GM23338 (cell line): ENCODE measurements at regions not wholly inside any gene's neighbourhood (a gene's known extent, or its start where the extent isn't known, plus 50 kb on each side); places are given as distances from the start of the nearest gene placed in this dataset.

ENCODE experiments used
- ATAC-seq: fragments of 200-7000 bp; cut with Tn5 transposase; 3 replicates; pipeline ENCODE4 v1.9.1; 2020
- DNase-seq: peaks from one replicate; pipeline ENCODE4 v3.0.0-alpha.2; 2015; ENCODE audit warnings: low spot score
- H2AFZ ChIP-seq: fragments of 200-600 bp; sonication (generic); 2 replicates; pipeline ENCODE4 v1.8.0; 2016; ENCODE audit warnings: antibody characterized with exemption, mild to moderate bottlenecking, moderate library complexity
- H3F3A ChIP-seq: fragments of 200-600 bp; sonication (generic); replicated peaks from 2 replicates; pipeline ENCODE4 v1.8.0; 2017; ENCODE audit warnings: antibody characterized with exemption, mixed run types, low read depth
- H3K27ac ChIP-seq: fragments of 200-600 bp; sonication (generic); 2 replicates; pipeline ENCODE4 v1.6.1; 2016; ENCODE audit warnings: low read depth
- H3K27me3 ChIP-seq: fragments of 200-600 bp; sonication (generic); 2 replicates; pipeline ENCODE4 v1.8.0; 2016; ENCODE audit warnings: mild to moderate bottlenecking, mixed run types, moderate library complexity; ENCODE audit not compliant: insufficient read depth
- H3K36me3 ChIP-seq: fragments of 200-600 bp; sonication (generic); 2 replicates; pipeline ENCODE4 v1.8.0; 2016; ENCODE audit warnings: mild to moderate bottlenecking; ENCODE audit not compliant: insufficient read depth
- H3K4me1 ChIP-seq: fragments of 200-600 bp; sonication (generic); 2 replicates; pipeline ENCODE4 v1.8.0; 2016; ENCODE audit warnings: mild to moderate bottlenecking, moderate library complexity; ENCODE audit not compliant: insufficient read depth
- H3K4me2 ChIP-seq: fragments of 200-600 bp; sonication (generic); 2 replicates; pipeline ENCODE4 v1.7.1; 2017; ENCODE audit warnings: mixed run types
- H3K4me3 ChIP-seq: fragments of 200-600 bp; sonication (generic); 2 replicates; pipeline ENCODE4 v1.6.1; 2016; ENCODE audit warnings: mixed run types
- H3K79me2 ChIP-seq: fragments of 200-600 bp; sonication (generic); replicated peaks from 2 replicates; pipeline ENCODE4 v1.8.0; 2017; ENCODE audit warnings: mild to moderate bottlenecking; ENCODE audit not compliant: insufficient read depth
- H3K9me2 ChIP-seq: fragments of 200-600 bp; sonication (generic); 2 replicates; pipeline ENCODE4 v1.8.0; 2017; ENCODE audit not compliant: insufficient read depth
- H4K20me1 ChIP-seq: fragments of 200-600 bp; sonication (generic); replicated peaks from 2 replicates; pipeline ENCODE4 v1.8.0; 2017; ENCODE audit warnings: mild to moderate bottlenecking; ENCODE audit not compliant: insufficient read depth
- H3K27ac Mint-ChIP-seq: 2 replicates; pipeline ENCODE4 v1.8.0; 2020; ENCODE audit warnings: inconsistent platforms, mild to moderate bottlenecking, moderate library complexity, mixed read lengths
- H3K27me3 Mint-ChIP-seq: 3 replicates; pipeline ENCODE4 v1.8.0; 2022; ENCODE audit warnings: low read depth, mild to moderate bottlenecking, moderate library complexity, mixed read lengths, inconsistent platforms; ENCODE audit not compliant: insufficient read depth, poor library complexity
- H3K36me3 Mint-ChIP-seq: 3 replicates; pipeline ENCODE4 v1.8.0; 2021; ENCODE audit warnings: low read depth, mild to moderate bottlenecking, inconsistent platforms, moderate library complexity, mixed read lengths
- H3K4me1 Mint-ChIP-seq: 3 replicates; pipeline ENCODE4 v1.8.0; 2020; ENCODE audit warnings: mild to moderate bottlenecking, inconsistent platforms, mixed read lengths
- H3K4me3 Mint-ChIP-seq: 3 replicates; pipeline ENCODE4 v1.8.0; 2021; ENCODE audit warnings: moderate library complexity, mild to moderate bottlenecking, inconsistent platforms, mixed read lengths
- H3K9me3 Mint-ChIP-seq: 3 replicates; pipeline ENCODE4 v1.8.0; 2020; ENCODE audit warnings: moderate library complexity, mild to moderate bottlenecking, inconsistent platforms, mixed read lengths
- CREB1 ChIP-seq: fragments of 250-450 bp; sonication (Bioruptor Pico); IDR thresholded peaks from 2 replicates; pipeline ENCODE4 v1.5.0; 2020; ENCODE audit warnings: low read depth, mild to moderate bottlenecking, moderate library complexity
- EZH2 ChIP-seq: fragments of 200-600 bp; sonication (generic); IDR thresholded peaks from one replicate; pipeline ENCODE4 v1.8.0; 2017; ENCODE audit warnings: antibody characterized with exemption, mild to moderate bottlenecking, low read depth; ENCODE audit not compliant: unreplicated experiment
- EZH2phosphoT487 ChIP-seq: fragments of 200-600 bp; sonication (generic); IDR thresholded peaks from one replicate; pipeline ENCODE4 v1.8.1; 2018; ENCODE audit warnings: antibody characterized with exemption; ENCODE audit not compliant: unreplicated experiment
- JUNB ChIP-seq: IDR thresholded peaks from one replicate; pipeline ENCODE4 v1.6.1; 2016; ENCODE audit warnings: antibody characterized with exemption; ENCODE audit not compliant: unreplicated experiment
- NANOG ChIP-seq: IDR thresholded peaks from 2 replicates; pipeline ENCODE4 v1.6.1; 2016; ENCODE audit warnings: antibody characterized with exemption, borderline replicate concordance
- POLR2AphosphoS5 ChIP-seq: IDR thresholded peaks from 2 replicates; pipeline ENCODE4 v1.6.1; 2016; ENCODE audit warnings: antibody characterized with exemption, low read depth
- STAT1 ChIP-seq: IDR thresholded peaks from one replicate; pipeline ENCODE4 v1.6.1; 2016; ENCODE audit warnings: antibody characterized with exemption; ENCODE audit not compliant: unreplicated experiment
- ZNF114 ChIP-seq: fragments of 250-450 bp; sonication (Bioruptor Pico); IDR thresholded peaks from 2 replicates; pipeline ENCODE4 v1.5.0; 2020; ENCODE audit warnings: mild to moderate bottlenecking, moderate library complexity
- ZNF331 ChIP-seq: fragments of 250-450 bp; sonication (Bioruptor Pico); IDR thresholded peaks from 2 replicates; pipeline ENCODE4 v1.5.0; 2020; ENCODE audit warnings: low read depth, mild to moderate bottlenecking, moderate library complexity
- TF ChIP-seq, protein P1 (sequence below): IDR thresholded peaks from 2 replicates; pipeline ENCODE4 v1.6.1; 2016; ENCODE audit warnings: antibody characterized with exemption
- TF ChIP-seq, protein P2 (sequence below), 2 experiments: fragments of 200-600 bp in 1 of 2; sonication (generic) in 1 of 2; conservative IDR thresholded peaks; 2 replicates each; pipeline versions ENCODE4 v1.5.1 to v1.6.1; 2016 to 2017; ENCODE audit warnings: antibody characterized with exemption in 2 of 2, low read depth in 2 of 2, mild to moderate bottlenecking in 2 of 2, moderate library complexity in 1 of 2
- TF ChIP-seq, protein P3 (sequence below): fragments of 250-450 bp; sonication (Bioruptor Pico); IDR thresholded peaks from 2 replicates; pipeline ENCODE4 v1.5.0; 2020; ENCODE audit warnings: mild to moderate bottlenecking, moderate library complexity
- TF ChIP-seq, protein P4 (sequence below): IDR thresholded peaks from one replicate; pipeline ENCODE4 v1.6.1; 2018; ENCODE audit warnings: antibody characterized with exemption; ENCODE audit not compliant: unreplicated experiment

DNA sequence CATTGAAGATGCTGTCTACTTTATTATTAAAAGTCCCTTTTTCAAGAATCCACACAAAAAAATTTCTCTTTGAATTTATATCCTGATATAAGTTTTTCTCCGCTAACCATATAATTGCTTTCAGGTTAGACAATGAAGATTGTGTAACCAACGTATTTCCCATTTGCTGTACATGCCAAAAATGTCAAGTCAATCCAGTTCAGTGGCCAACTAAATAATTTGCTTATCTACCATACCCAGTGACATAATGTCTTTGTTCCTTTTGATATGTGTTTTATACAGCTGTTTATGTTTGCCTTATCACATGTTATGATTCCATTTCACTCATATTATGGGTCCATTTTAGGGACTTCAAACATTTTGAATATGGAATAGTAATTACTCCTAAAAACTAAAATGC is 349.9 kb downstream of the EFNA5 start:
- Mint-ChIP-seq H3K36me3 (no peaks in the 10 kb centered on the region), H3K4me1 (peaks cover 12% of the 10 kb centered on the region; the same call in 2 of the 3 replicates), H3K4me3 (no peak overlapping the region), H3K9me3 (no peaks in the 10 kb centered on the region), H3K27ac (no peak overlapping the region), H3K27me3 (peaks cover 3% of the 10 kb centered on the region)
- no peaks in the 10 kb centered on the region for H3K79me2 ChIP-seq
- no peak overlapping the region for H3K27ac ChIP-seq
- ATAC-seq (no peak), DNase-seq (no peak)
- no peaks in the 10 kb centered on the region for H3K36me3 ChIP-seq
- TF ChIP-seq STAT1 (no peak), EZH2phosphoT487 (no peak), ZNF331 (no peak), JUNB (no peak), ZNF114 (CRISPR knock-in tag) (no peak), EZH2 (no peak), NANOG (no peak), POLR2AphosphoS5 (no peak), CREB1 (CRISPR knock-in tag) (no peak)
- TF ChIP-seq, protein P1, sequence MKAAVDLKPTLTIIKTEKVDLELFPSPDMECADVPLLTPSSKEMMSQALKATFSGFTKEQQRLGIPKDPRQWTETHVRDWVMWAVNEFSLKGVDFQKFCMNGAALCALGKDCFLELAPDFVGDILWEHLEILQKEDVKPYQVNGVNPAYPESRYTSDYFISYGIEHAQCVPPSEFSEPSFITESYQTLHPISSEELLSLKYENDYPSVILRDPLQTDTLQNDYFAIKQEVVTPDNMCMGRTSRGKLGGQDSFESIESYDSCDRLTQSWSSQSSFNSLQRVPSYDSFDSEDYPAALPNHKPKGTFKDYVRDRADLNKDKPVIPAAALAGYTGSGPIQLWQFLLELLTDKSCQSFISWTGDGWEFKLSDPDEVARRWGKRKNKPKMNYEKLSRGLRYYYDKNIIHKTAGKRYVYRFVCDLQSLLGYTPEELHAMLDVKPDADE = no peak
- TF ChIP-seq, protein P2, sequence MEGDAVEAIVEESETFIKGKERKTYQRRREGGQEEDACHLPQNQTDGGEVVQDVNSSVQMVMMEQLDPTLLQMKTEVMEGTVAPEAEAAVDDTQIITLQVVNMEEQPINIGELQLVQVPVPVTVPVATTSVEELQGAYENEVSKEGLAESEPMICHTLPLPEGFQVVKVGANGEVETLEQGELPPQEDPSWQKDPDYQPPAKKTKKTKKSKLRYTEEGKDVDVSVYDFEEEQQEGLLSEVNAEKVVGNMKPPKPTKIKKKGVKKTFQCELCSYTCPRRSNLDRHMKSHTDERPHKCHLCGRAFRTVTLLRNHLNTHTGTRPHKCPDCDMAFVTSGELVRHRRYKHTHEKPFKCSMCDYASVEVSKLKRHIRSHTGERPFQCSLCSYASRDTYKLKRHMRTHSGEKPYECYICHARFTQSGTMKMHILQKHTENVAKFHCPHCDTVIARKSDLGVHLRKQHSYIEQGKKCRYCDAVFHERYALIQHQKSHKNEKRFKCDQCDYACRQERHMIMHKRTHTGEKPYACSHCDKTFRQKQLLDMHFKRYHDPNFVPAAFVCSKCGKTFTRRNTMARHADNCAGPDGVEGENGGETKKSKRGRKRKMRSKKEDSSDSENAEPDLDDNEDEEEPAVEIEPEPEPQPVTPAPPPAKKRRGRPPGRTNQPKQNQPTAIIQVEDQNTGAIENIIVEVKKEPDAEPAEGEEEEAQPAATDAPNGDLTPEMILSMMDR (conservative IDR thresholded peaks at IDR 0.05; ENCODE audit: low read depth in 2 of 2) = no peak
- TF ChIP-seq, protein P3, sequence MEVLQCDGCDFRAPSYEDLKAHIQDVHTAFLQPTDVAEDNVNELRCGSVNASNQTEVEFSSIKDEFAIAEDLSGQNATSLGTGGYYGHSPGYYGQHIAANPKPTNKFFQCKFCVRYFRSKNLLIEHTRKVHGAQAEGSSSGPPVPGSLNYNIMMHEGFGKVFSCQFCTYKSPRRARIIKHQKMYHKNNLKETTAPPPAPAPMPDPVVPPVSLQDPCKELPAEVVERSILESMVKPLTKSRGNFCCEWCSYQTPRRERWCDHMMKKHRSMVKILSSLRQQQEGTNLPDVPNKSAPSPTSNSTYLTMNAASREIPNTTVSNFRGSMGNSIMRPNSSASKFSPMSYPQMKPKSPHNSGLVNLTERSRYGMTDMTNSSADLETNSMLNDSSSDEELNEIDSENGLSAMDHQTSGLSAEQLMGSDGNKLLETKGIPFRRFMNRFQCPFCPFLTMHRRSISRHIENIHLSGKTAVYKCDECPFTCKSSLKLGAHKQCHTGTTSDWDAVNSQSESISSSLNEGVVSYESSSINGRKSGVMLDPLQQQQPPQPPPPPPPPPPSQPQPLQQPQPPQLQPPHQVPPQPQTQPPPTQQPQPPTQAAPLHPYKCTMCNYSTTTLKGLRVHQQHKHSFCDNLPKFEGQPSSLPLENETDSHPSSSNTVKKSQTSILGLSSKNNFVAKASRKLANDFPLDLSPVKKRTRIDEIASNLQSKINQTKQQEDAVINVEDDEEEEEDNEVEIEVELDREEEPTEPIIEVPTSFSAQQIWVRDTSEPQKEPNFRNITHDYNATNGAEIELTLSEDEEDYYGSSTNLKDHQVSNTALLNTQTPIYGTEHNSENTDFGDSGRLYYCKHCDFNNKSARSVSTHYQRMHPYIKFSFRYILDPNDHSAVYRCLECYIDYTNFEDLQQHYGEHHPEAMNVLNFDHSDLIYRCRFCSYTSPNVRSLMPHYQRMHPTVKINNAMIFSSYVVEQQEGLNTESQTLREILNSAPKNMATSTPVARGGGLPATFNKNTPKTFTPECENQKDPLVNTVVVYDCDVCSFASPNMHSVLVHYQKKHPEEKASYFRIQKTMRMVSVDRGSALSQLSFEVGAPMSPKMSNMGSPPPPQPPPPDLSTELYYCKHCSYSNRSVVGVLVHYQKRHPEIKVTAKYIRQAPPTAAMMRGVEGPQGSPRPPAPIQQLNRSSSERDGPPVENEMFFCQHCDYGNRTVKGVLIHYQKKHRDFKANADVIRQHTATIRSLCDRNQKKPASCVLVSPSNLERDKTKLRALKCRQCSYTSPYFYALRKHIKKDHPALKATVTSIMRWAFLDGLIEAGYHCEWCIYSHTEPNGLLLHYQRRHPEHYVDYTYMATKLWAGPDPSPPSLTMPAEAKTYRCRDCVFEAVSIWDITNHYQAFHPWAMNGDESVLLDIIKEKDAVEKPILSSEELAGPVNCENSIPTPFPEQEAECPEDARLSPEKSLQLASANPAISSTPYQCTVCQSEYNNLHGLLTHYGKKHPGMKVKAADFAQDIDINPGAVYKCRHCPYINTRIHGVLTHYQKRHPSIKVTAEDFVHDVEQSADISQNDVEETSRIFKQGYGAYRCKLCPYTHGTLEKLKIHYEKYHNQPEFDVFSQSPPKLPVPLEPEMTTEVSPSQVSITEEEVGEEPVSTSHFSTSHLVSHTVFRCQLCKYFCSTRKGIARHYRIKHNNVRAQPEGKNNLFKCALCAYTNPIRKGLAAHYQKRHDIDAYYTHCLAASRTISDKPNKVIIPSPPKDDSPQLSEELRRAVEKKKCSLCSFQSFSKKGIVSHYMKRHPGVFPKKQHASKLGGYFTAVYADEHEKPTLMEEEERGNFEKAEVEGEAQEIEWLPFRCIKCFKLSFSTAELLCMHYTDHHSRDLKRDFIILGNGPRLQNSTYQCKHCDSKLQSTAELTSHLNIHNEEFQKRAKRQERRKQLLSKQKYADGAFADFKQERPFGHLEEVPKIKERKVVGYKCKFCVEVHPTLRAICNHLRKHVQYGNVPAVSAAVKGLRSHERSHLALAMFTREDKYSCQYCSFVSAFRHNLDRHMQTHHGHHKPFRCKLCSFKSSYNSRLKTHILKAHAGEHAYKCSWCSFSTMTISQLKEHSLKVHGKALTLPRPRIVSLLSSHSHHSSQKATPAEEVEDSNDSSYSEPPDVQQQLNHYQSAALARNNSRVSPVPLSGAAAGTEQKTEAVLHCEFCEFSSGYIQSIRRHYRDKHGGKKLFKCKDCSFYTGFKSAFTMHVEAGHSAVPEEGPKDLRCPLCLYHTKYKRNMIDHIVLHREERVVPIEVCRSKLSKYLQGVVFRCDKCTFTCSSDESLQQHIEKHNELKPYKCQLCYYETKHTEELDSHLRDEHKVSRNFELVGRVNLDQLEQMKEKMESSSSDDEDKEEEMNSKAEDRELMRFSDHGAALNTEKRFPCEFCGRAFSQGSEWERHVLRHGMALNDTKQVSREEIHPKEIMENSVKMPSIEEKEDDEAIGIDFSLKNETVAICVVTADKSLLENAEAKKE (CRISPR knock-in tag) = no peak
- TF ChIP-seq, protein P4, sequence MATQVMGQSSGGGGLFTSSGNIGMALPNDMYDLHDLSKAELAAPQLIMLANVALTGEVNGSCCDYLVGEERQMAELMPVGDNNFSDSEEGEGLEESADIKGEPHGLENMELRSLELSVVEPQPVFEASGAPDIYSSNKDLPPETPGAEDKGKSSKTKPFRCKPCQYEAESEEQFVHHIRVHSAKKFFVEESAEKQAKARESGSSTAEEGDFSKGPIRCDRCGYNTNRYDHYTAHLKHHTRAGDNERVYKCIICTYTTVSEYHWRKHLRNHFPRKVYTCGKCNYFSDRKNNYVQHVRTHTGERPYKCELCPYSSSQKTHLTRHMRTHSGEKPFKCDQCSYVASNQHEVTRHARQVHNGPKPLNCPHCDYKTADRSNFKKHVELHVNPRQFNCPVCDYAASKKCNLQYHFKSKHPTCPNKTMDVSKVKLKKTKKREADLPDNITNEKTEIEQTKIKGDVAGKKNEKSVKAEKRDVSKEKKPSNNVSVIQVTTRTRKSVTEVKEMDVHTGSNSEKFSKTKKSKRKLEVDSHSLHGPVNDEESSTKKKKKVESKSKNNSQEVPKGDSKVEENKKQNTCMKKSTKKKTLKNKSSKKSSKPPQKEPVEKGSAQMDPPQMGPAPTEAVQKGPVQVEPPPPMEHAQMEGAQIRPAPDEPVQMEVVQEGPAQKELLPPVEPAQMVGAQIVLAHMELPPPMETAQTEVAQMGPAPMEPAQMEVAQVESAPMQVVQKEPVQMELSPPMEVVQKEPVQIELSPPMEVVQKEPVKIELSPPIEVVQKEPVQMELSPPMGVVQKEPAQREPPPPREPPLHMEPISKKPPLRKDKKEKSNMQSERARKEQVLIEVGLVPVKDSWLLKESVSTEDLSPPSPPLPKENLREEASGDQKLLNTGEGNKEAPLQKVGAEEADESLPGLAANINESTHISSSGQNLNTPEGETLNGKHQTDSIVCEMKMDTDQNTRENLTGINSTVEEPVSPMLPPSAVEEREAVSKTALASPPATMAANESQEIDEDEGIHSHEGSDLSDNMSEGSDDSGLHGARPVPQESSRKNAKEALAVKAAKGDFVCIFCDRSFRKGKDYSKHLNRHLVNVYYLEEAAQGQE = no peak
- H3K9me2 ChIP-seq = no peaks in the 10 kb centered on the region
- no peak overlapping the region for H2AFZ ChIP-seq
- H3K4me2 ChIP-seq = no peak overlapping the region
- no peaks in the 10 kb centered on the region for H4K20me1 ChIP-seq
- no peaks in the 10 kb centered on the region for H3F3A ChIP-seq
- H3K27me3 ChIP-seq = no peaks in the 10 kb centered on the region
- H3K4me3 ChIP-seq = no peak overlapping the region
- H3K4me1 ChIP-seq = peaks cover 6% of the 10 kb centered on the region; the same call in 1 of the 2 replicates
